ENCODE measurements at regions not wholly inside any gene's neighbourhood (a gene's known extent, or its start where the extent isn't known, plus 50 kb on each side); places are given as distances from the start of the nearest gene placed in this dataset.

DNA sequence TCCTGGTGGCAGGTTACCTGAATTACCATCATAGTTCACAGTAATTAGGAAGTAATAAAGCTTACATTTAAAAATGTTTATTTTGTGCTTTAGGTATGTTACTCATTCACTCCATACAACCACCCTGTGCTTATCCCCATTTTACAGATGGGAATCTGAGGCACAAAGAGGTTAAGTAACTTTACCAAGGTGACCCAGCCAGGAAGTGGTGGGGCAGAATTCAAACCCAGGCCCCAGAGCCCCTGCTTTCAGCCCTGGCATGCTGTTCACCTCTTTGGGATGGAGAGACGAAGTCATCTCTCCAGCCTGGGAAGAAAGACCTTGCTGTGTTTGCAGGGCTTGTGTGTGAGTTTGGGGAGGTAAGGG lies 285.6 kb upstream of the TPM1 start:
- no peak for DNase-seq (ENCODE audit: insufficient read length, low spot score)
- FAIRE-seq: no peak
- TF ChIP-seq POLR2A (IDR thresholded peaks at IDR 0.05; ENCODE audit: low read depth, low read length): no peak
- no peak for TF ChIP-seq POLR2AphosphoS5 (IDR thresholded peaks at IDR 0.05; ENCODE audit: low read depth, low read length)
- TF ChIP-seq POU2F2 (IDR thresholded peaks at IDR 0.05; ENCODE audit: low read depth, low read length): no peak
- TF ChIP-seq SPI1 (IDR thresholded peaks at IDR 0.05; ENCODE audit: low read depth, low read length): no peak
- no peak for TF ChIP-seq PAX5 (IDR thresholded peaks at IDR 0.05; ENCODE audit: insufficient read depth, low read length, severe bottlenecking)
- TF ChIP-seq TAF1 (IDR thresholded peaks at IDR 0.05; ENCODE audit: low read depth, low read length): no peak

- DNase-seq (ENCODE audit: insufficient read length, low spot score) (no peak), FAIRE-seq (no peak)
- TF ChIP-seq POU2F2 (IDR thresholded peaks at IDR 0.05; ENCODE audit: low read depth, low read length): no peak
- TF ChIP-seq POLR2AphosphoS5 (IDR thresholded peaks at IDR 0.05; ENCODE audit: low read depth, low read length): no peak
- no peak for TF ChIP-seq SPI1 (IDR thresholded peaks at IDR 0.05; ENCODE audit: low read depth, low read length)
- no peak for TF ChIP-seq POLR2A (IDR thresholded peaks at IDR 0.05; ENCODE audit: low read depth, low read length)
- TF ChIP-seq TAF1 (IDR thresholded peaks at IDR 0.05; ENCODE audit: low read depth, low read length): no peak
- TF ChIP-seq PAX5 (IDR thresholded peaks at IDR 0.05; ENCODE audit: insufficient read depth, low read length, severe bottlenecking): no peak
Observed at GRCh38 chr15:62757535-62757934, 285.0 kb upstream of the TPM1 start.

- no peak for DNase-seq (ENCODE audit: insufficient read length, low spot score)
- FAIRE-seq: no peak
- TF ChIP-seq POU2F2 (IDR thresholded peaks at IDR 0.05; ENCODE audit: low read depth, low read length): no peak
- TF ChIP-seq POLR2A (IDR thresholded peaks at IDR 0.05; ENCODE audit: low read depth, low read length): no peak
- TF ChIP-seq TAF1 (IDR thresholded peaks at IDR 0.05; ENCODE audit: low read depth, low read length): no peak
- TF ChIP-seq POLR2AphosphoS5 (IDR thresholded peaks at IDR 0.05; ENCODE audit: low read depth, low read length): no peak
- TF ChIP-seq PAX5 (IDR thresholded peaks at IDR 0.05; ENCODE audit: insufficient read depth, low read length, severe bottlenecking): no peak
- no peak for TF ChIP-seq SPI1 (IDR thresholded peaks at IDR 0.05; ENCODE audit: low read depth, low read length)
Observed at GRCh38 chr15:62758126-62758951, 284.2 kb upstream of the TPM1 start.

GRCh38 chr15:62758952-62759349 lies 283.6 kb upstream of the TPM1 start:
- DNase-seq (ENCODE audit: insufficient read length, low spot score) (no peak), FAIRE-seq (no peak)
- no peak for TF ChIP-seq TAF1 (IDR thresholded peaks at IDR 0.05; ENCODE audit: low read depth, low read length)

- FAIRE-seq: no peak
- DNase-seq (ENCODE audit: insufficient read length, low spot score): no peak
- no peak for TF ChIP-seq PAX5 (IDR thresholded peaks at IDR 0.05; ENCODE audit: insufficient read depth, low read length, severe bottlenecking)
- TF ChIP-seq POLR2AphosphoS5 (IDR thresholded peaks at IDR 0.05; ENCODE audit: low read depth, low read length): no peak
Observed at GRCh38 chr15:62760538-62760937, 282.0 kb upstream of the TPM1 start.

- no peak for FAIRE-seq
- TF ChIP-seq POU2F2 (IDR thresholded peaks at IDR 0.05; ENCODE audit: low read depth, low read length) (no peak), SPI1 (IDR thresholded peaks at IDR 0.05; ENCODE audit: low read depth, low read length) (no peak), PAX5 (IDR thresholded peaks at IDR 0.05; ENCODE audit: insufficient read depth, low read length, severe bottlenecking) (no peak), POLR2AphosphoS5 (IDR thresholded peaks at IDR 0.05; ENCODE audit: low read depth, low read length) (no peak)
- DNase-seq (ENCODE audit: insufficient read length, low spot score): no peak
Observed at GRCh38 chr15:62765916-62766315, 276.6 kb upstream of the TPM1 start.

GRCh38 chr15:62766599-62766998 lies 275.9 kb upstream of the TPM1 start:
- DNase-seq (ENCODE audit: insufficient read length, low spot score): no peak
- TF ChIP-seq POU2F2 (IDR thresholded peaks at IDR 0.05; ENCODE audit: low read depth, low read length) (no peak), TAF1 (IDR thresholded peaks at IDR 0.05; ENCODE audit: low read depth, low read length) (no peak), POLR2AphosphoS5 (IDR thresholded peaks at IDR 0.05; ENCODE audit: low read depth, low read length) (no peak), PAX5 (IDR thresholded peaks at IDR 0.05; ENCODE audit: insufficient read depth, low read length, severe bottlenecking) (no peak), POLR2A (IDR thresholded peaks at IDR 0.05; ENCODE audit: low read depth, low read length) (no peak), SPI1 (IDR thresholded peaks at IDR 0.05; ENCODE audit: low read depth, low read length) (no peak)
- no peak for FAIRE-seq

- DNase-seq (ENCODE audit: insufficient read length, low spot score): no peak
- FAIRE-seq: no peak
- no peak for TF ChIP-seq SPI1 (IDR thresholded peaks at IDR 0.05; ENCODE audit: low read depth, low read length)
- TF ChIP-seq POLR2A (IDR thresholded peaks at IDR 0.05; ENCODE audit: low read depth, low read length): no peak
- TF ChIP-seq POLR2AphosphoS5 (IDR thresholded peaks at IDR 0.05; ENCODE audit: low read depth, low read length): no peak
- TF ChIP-seq POU2F2 (IDR thresholded peaks at IDR 0.05; ENCODE audit: low read depth, low read length): no peak
- TF ChIP-seq TAF1 (IDR thresholded peaks at IDR 0.05; ENCODE audit: low read depth, low read length): no peak
- no peak for TF ChIP-seq PAX5 (IDR thresholded peaks at IDR 0.05; ENCODE audit: insufficient read depth, low read length, severe bottlenecking)
Observed at GRCh38 chr15:62769604-62770003, 272.9 kb upstream of the TPM1 start.

- no peak for TF ChIP-seq SPI1 (IDR thresholded peaks at IDR 0.05; ENCODE audit: low read depth, low read length)
- no peak for TF ChIP-seq PAX5 (IDR thresholded peaks at IDR 0.05; ENCODE audit: insufficient read depth, low read length, severe bottlenecking)
- TF ChIP-seq TAF1 (IDR thresholded peaks at IDR 0.05; ENCODE audit: low read depth, low read length): no peak
- TF ChIP-seq POLR2A (IDR thresholded peaks at IDR 0.05; ENCODE audit: low read depth, low read length): no peak
- no peak for TF ChIP-seq POU2F2 (IDR thresholded peaks at IDR 0.05; ENCODE audit: low read depth, low read length)
- no peak for TF ChIP-seq POLR2AphosphoS5 (IDR thresholded peaks at IDR 0.05; ENCODE audit: low read depth, low read length)
- no peak for FAIRE-seq
Observed at GRCh38 chr15:62770111-62770660, 272.4 kb upstream of the TPM1 start.

DNA sequence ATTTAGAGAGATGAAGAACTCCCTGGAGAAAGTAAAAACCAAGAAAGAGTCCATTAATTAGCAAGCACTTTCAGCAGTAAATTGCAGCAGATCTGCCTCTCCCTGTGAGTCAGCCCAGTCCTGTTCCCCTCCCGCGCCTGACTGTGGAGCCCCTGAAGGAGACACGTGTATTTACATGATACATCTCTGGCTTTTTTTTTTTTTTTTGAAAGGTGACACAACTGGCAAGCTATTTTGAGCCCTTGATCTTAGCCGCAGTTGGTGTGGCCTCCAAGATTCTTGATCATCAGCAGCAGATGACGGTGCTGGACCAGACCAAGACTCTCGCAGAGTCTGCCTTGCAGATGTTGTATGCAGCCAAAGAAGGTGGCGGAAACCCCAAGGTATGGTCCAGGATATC lies 271.8 kb upstream of the TPM1 start:
- FAIRE-seq (no peak), DNase-seq (ENCODE audit: insufficient read length, low spot score) (no peak)
- TF ChIP-seq PAX5 (IDR thresholded peaks at IDR 0.05; ENCODE audit: insufficient read depth, low read length, severe bottlenecking): no peak
- TF ChIP-seq POU2F2 (IDR thresholded peaks at IDR 0.05; ENCODE audit: low read depth, low read length): no peak
- no peak for TF ChIP-seq SPI1 (IDR thresholded peaks at IDR 0.05; ENCODE audit: low read depth, low read length)
- no peak for TF ChIP-seq POLR2A (IDR thresholded peaks at IDR 0.05; ENCODE audit: low read depth, low read length)

More at GRCh38 chr15:62770111-62770660, 272.4 kb upstream of the TPM1 start:
- DNase-seq (ENCODE audit: insufficient read length, low spot score): no peak
